ENCODE measurements at regions not wholly inside any gene's neighbourhood (a gene's known extent, or its start where the extent isn't known, plus 50 kb on each side); places are given as distances from the start of the nearest gene placed in this dataset.

DNA sequence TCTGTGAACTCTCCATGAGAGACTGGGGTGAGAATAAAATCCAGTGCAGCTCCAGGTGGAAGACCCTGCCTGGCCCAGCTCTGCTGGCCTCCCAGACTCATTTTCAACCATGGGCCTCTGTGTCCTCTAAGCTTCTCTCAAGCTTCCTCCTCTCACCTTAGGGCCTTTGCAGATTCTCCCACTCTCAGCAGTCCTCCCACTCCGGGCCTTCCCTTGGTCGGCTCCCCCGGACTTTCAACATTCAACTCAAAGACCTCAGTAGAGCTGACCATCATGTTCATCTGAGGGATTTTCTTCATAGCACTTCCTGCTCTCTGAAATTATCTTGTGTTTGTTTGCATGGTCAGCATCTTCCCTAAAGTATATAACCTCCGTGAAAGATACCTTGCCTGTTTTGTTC, 370.5 kb upstream of the ZNF507 start:
- TF ChIP-seq, protein P1, sequence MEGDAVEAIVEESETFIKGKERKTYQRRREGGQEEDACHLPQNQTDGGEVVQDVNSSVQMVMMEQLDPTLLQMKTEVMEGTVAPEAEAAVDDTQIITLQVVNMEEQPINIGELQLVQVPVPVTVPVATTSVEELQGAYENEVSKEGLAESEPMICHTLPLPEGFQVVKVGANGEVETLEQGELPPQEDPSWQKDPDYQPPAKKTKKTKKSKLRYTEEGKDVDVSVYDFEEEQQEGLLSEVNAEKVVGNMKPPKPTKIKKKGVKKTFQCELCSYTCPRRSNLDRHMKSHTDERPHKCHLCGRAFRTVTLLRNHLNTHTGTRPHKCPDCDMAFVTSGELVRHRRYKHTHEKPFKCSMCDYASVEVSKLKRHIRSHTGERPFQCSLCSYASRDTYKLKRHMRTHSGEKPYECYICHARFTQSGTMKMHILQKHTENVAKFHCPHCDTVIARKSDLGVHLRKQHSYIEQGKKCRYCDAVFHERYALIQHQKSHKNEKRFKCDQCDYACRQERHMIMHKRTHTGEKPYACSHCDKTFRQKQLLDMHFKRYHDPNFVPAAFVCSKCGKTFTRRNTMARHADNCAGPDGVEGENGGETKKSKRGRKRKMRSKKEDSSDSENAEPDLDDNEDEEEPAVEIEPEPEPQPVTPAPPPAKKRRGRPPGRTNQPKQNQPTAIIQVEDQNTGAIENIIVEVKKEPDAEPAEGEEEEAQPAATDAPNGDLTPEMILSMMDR (conservative IDR thresholded peaks at IDR 0.05; ENCODE audit: low read depth, low read length): no peak
- no peak for TF ChIP-seq POLR2A (IDR thresholded peaks at IDR 0.05; ENCODE audit: low read depth, low read length)
- TF ChIP-seq, protein P2, sequence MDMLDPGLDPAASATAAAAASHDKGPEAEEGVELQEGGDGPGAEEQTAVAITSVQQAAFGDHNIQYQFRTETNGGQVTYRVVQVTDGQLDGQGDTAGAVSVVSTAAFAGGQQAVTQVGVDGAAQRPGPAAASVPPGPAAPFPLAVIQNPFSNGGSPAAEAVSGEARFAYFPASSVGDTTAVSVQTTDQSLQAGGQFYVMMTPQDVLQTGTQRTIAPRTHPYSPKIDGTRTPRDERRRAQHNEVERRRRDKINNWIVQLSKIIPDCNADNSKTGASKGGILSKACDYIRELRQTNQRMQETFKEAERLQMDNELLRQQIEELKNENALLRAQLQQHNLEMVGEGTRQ (IDR thresholded peaks at IDR 0.05; ENCODE audit: low read depth, low read length): no peak
- TF ChIP-seq, protein P3, sequence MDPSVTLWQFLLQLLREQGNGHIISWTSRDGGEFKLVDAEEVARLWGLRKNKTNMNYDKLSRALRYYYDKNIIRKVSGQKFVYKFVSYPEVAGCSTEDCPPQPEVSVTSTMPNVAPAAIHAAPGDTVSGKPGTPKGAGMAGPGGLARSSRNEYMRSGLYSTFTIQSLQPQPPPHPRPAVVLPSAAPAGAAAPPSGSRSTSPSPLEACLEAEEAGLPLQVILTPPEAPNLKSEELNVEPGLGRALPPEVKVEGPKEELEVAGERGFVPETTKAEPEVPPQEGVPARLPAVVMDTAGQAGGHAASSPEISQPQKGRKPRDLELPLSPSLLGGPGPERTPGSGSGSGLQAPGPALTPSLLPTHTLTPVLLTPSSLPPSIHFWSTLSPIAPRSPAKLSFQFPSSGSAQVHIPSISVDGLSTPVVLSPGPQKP (IDR thresholded peaks at IDR 0.05; ENCODE audit: borderline replicate concordance, low read depth, low read length): no peak
- TF ChIP-seq SMC3 (IDR thresholded peaks at IDR 0.05; ENCODE audit: low read depth, low read length): no peak
- no peak for TF ChIP-seq RCOR1 (IDR thresholded peaks at IDR 0.05; ENCODE audit: insufficient replicate concordance, low read length)
- TF ChIP-seq CEBPB (IDR thresholded peaks at IDR 0.05; ENCODE audit: low read depth, low read length): no peak
- no peak for TF ChIP-seq RAD21 (IDR thresholded peaks at IDR 0.05; ENCODE audit: low read length)
- TF ChIP-seq MXI1 (IDR thresholded peaks at IDR 0.05; ENCODE audit: borderline replicate concordance, low read depth, low read length): no peak

Measured in IMR-90 (cell line).